WTC11 (cell line): ENCODE measurements at regions not wholly inside any gene's neighbourhood (a gene's known extent, or its start where the extent isn't known, plus 50 kb on each side); places are given as distances from the start of the nearest gene placed in this dataset.
"Not testable (repeated sequence)": the region's sequence is repeated elsewhere in the genome, so short reads cannot be mapped to it uniquely, and the experiment has no call there.

ENCODE experiments used
- CTCF ChIP-seq: fragments of 200-600 bp; IDR thresholded peaks from 2 replicates; pipeline ENCODE4 v1.8.0; 2022; ENCODE audit warnings: antibody characterized with exemption
- MLX ChIP-seq: sonication (generic); formaldehyde crosslinking; IDR thresholded peaks from 2 replicates; pipeline ENCODE4 v1.8.1; 2023; ENCODE audit warnings: mild to moderate bottlenecking, missing genetic modification reagents, moderate library complexity
- NR2C2 ChIP-seq: sonication (generic); formaldehyde crosslinking; IDR thresholded peaks from 2 replicates; pipeline ENCODE4 v1.8.0; 2022; ENCODE audit warnings: mild to moderate bottlenecking, missing genetic modification reagents
- SMAD3 ChIP-seq: sonication (generic); formaldehyde crosslinking; IDR thresholded peaks from 2 replicates; pipeline ENCODE4 v1.8.0; 2022; ENCODE audit warnings: missing genetic modification reagents, mild to moderate bottlenecking, borderline replicate concordance
- SP1 ChIP-seq: sonication (generic); formaldehyde crosslinking; conservative IDR thresholded peaks from 2 replicates; pipeline ENCODE4 v1.8.1; 2022; ENCODE audit warnings: missing genetic modification reagents
- USF2 ChIP-seq: sonication (generic); formaldehyde crosslinking; IDR thresholded peaks from 2 replicates; pipeline ENCODE4 v1.8.1; 2023; ENCODE audit warnings: mild to moderate bottlenecking, missing genetic modification reagents, moderate library complexity
- ZNF263 ChIP-seq: sonication (generic); formaldehyde crosslinking; IDR thresholded peaks from 2 replicates; pipeline ENCODE4 v1.8.1; 2022; ENCODE audit warnings: low read depth, mild to moderate bottlenecking, moderate library complexity, missing genetic modification reagents

- not testable (repeated sequence) for TF ChIP-seq USF2; CTCF; NR2C2 (CRISPR knock-in tag); SP1 (CRISPR knock-in tag); MLX (CRISPR knock-in tag); ZNF263 (CRISPR knock-in tag); SMAD3 (CRISPR knock-in tag)
These were observed 267.3 kb upstream of the SLC16A7 start for GRCh38 chr12:59328395-59329075.
